GM04503 (cell line): ENCODE measurements at regions not wholly inside any gene's neighbourhood (a gene's known extent, or its start where the extent isn't known, plus 50 kb on each side); places are given as distances from the start of the nearest gene placed in this dataset.
"Not testable (repeated sequence)": the region's sequence is repeated elsewhere in the genome, so short reads cannot be mapped to it uniquely, and the experiment has no call there.

Source experiments
- DNase-seq: peaks from one replicate; pipeline ENCODE4 v3.0.0-alpha.2; 2012; ENCODE audit warnings: low read depth

GRCh38 chr5:68983959-68984358 lies 109.9 kb upstream of the SLC30A5 start:
- no peak for DNase-seq

DNA sequence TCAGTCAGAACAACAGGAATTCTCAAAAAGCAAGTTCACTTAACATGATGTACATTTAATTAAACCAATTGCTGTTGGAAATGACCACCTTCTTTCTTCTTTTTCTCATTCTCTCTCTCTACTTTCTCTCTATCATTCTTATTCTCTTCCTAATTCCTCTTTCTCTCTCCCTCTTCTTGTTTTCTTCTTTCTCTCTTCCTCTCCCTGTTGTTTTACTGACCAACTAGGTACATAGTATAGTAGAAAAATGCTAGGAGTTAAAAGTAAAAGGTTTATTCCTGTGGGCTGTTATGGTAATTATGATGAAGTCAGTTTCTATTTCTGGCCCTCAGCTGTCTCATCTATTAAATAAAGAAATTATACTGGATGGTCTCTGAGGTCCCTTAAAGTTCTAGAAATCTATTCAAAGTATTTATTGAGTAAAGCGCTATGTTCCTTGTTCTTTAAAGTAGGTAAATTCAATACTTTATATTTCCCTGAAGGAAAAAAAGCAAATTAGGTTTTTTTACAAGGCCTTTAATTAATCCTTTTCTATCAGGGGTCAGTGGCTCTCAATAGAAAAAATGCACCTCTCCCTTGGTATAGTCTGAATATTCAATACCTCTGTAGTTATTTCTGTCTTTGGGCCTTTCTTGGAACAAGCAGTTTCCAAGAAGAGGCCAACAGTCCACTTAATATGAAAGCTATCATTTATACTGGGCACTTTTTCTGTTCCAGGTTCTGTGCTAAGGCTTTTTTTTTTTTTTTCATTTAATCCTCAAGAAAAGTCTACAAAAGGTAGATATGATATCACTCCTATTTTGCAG lies 102.3 kb upstream of the SLC30A5 start:
- DNase-seq = no peak

GRCh38 chr5:68994645-68995044 lies 99.2 kb upstream of the SLC30A5 start:
- DNase-seq = no peak

DNA sequence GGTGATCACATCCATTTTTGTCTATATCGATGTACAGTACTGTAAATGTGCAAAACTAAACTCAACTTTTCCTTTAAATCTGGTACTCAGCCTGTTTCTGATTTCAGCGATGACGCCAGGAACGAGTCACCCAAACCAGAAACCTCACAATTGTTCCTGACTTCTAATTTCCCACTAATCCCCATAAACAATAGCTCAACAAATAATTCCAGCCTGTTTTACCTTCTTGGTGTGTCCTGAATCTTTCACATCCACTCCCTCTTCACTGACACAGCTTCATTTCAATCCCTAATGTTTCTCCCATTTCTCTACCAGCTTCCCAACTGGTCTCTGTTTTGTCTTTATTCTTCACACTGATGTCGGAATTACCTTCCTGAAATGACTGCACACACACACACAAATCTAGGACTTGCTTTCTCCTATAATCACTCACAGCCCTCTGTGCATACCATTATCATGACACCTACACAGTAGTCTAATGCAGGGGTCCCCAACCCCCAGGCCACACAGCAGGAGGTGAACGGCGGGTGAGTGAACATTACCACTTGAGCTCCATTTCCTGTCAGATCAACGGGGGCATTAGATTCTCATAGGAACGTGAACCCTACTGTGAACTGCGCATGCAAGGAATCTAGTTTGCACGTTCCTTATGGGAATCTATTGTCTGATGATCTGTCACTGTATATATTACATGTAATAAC lies 97.8 kb upstream of the SLC30A5 start:
- no peak for DNase-seq

GRCh38 chr5:68999181-68999580 lies 94.6 kb upstream of the SLC30A5 start:
- DNase-seq = no peak

DNA sequence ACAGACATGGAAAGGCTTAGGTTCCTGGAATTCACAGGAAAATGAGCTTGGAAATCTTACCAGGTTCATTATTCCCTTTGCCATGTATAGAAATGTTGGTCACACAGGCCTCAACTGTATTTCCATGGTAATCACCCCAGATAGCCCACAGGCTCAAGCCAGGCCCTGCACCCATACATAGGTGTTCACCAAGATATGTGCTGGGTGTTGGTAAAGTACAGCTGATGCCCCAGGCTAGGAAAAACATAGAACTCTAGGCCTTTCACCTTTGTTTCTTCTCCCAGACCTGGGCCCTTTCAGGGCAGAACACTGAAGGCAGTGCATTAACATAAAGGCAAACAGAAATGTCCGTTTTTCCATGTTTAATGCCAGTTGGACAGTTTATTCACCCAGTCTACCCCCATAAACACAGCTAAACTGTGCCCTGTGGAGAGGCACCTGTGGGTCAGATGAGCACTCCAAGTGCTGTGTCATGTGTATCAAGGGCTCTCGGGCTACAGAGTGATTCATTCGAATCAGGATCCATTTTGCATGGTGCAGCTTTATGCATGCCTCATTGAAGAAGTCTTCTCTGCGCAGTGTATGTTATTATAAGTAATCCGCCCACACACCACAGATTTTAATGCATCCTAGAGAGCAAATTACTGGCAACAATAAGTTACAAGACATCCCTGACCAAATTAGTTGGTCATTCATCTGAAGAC lies 93.4 kb upstream of the SLC30A5 start:
- no peak for DNase-seq

DNA sequence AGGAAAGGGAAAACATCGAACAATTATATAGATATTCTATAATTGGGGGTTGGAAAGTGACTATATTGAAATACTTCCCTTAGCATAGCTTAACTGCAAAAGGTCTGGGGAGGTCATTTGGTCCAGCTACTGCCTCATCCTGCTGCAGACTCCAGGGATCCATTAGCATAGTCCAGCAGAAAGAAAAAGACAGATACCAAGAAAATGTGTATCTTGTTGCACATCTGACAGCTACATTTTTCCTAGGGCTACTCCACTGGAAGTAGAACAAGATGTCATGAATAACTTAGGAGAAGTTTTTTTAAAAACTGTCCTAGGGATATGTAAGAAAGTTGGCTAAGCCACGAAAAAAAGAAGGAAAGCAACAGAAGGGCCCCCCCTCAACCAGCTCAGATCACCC lies 92.9 kb upstream of the SLC30A5 start:
- no peak for DNase-seq

GRCh38 chr5:69001627-69002026 lies 92.2 kb upstream of the SLC30A5 start:
- no peak for DNase-seq

DNA sequence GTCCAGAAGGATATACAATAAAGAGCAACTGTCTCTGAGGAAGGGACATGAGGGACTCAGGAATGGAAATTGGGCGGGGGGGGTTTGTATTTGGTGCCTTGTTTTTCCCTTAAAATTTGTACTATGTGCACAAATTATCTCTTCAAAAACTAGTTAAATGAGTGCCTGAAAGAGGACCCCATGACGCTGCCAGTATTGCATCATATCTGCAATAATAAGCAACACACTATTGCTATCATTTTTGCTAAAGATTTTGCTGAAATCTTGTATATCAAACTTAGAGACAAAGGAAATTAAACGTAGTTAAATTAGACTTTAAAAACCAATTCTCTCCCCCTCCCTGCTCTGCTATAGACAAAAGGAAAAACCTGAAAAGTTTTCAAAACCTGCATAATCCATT lies 89.7 kb upstream of the SLC30A5 start:
- DNase-seq = no peak

DNA sequence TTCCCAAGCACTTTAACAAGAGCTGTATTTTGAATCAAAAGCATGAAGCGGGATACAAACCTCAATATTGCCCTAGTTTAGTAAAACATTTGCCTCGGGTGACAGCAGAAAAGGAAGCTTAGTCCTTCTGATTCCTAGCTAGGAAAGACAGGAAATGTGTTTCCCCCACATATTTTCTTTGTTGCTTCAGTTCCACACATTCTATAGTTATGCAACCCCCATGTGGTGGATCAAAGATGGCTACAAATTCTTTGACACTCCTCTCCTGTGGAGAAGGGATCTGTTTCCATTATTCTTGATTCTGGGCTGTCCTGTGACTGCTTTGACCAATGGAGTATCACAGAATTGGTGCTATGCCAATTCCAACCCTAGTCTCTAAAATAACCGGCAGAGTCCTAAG lies 89.1 kb upstream of the SLC30A5 start:
- no peak for DNase-seq

DNA sequence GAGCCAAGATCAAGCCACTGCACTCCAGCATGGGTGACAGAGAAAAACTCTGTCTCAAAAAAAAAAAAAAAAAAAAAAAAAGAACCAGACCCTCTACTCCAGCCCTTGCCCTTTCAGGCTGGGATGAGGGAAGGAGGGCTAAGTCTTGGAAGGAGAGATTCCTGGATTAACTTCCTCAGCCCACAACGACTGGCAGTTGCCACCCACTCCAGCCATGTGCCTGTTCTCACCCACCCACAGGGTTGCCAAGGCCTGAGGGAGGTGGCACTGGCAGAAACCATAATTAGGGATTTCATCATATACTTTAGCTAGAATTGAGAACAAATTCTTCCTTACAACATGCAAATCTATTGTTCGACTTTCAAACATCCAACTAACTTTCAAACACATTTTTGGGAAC lies 87.8 kb upstream of the SLC30A5 start:
- no peak for DNase-seq

DNA sequence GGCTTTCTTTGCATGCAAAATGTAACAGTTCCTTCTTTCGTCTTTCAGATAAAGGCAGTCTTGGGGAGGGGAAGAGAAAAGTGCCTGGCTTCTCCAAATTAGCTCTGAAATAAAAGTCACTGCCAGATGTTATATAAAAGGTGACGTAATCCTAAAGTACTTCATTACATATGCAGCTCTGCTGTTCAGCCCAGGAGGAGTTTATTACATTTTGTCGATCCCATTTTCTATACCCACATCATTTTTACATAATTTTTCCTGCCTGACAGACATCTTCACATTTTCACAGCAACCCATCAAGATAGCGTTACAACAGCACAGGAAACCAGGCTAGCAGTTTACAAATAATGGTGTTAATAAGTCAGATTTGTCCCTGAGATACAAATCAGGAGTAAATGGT lies 86.7 kb upstream of the SLC30A5 start:
- no peak for DNase-seq

- no peak for DNase-seq
Observed at GRCh38 chr5:69007726-69008368, 86.0 kb upstream of the SLC30A5 start.

GRCh38 chr5:69010476-69010875 lies 83.3 kb upstream of the SLC30A5 start:
- no peak for DNase-seq

DNA sequence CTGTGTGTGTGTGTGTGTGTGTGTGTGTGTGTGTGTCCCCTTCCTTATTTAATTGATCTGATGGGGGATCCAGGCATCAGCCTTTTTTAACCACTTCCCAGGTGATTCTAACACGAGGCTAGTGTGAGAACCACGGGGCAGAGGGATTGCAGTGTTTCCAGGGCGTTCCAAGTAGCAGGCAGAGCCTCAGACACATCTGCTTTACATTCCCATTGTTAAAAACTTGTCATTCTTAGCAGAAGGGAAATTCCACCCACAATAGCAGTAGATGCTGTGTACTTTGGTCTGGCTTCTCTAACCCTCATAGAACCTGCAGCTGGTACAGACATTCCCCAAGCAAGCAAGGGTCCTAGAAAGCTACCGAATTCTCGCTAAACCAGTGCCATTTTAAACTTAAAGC lies 81.9 kb upstream of the SLC30A5 start:
- DNase-seq = no peak

DNA sequence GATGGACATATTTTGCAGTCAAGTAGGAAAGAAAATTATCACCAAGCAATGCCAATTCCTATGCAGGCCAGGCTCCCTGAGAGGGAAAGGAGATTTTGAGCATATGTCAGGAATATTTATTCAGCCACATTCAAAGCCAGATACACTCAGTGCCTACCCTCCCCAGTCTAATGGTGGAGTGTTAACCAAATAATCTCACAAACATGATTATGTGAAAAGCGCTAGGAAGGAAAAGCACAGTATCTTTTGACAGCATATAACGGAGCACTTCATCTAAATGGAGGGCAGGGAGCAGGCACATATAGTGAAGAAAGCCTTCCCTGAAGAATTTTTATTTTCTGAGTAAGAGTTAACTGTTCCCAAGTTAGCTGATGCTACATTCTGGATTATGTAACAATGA lies 80.3 kb upstream of the SLC30A5 start:
- no peak for DNase-seq

DNA sequence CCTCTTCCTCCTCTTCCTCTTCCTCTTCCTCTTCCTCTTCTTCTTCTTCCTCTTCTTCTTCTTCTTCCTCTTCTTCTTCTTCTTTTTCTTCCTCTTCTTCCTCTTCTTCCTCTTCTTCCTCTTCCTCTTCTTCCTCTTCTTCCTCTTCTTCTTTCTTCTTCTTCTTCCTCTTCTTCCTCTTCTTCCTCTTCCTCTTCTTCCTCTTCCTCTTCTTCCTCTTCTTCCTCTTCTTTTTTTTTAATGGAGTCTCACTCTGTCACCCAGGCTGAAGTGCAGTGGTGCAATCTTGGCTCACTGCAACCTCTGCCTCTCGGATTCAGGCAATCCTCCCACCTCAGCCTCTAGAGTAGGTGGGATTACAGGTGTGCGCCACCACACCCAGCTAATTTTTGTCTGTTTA lies 79.8 kb upstream of the SLC30A5 start:
- DNase-seq = not testable (repeated sequence)

DNA sequence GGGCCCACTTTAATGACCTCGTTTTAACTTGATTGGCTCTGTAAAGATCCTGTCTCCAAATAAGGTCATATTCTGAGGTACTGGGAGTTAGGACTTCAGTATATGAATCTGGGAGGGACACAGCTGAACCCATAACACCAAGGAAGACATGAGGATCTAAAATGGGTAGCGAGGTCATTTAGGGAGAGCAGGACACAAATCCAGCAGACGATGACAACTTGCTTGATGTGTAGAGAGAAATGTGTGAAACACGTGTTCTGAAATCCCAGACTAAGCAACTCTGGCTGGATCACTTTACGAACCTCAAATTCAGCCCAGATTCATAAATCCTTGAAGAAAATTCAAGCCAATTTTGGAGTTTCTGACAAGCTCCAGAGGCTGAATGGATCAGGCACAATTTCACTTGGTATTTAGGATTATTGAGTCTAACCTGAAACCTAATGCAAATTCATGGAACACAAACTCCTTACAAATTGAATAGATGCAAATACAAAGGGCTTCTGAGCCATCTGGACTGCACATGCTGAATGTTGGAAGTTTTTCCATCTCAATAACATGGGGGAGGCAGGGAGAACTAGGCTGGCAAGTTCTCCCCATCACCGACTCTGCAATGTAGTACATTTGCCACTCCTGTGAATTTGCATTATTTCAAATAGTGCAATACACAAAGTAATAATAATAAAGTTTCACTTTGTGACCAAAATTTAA lies 74.0 kb upstream of the SLC30A5 start:
- DNase-seq = no peak

DNA sequence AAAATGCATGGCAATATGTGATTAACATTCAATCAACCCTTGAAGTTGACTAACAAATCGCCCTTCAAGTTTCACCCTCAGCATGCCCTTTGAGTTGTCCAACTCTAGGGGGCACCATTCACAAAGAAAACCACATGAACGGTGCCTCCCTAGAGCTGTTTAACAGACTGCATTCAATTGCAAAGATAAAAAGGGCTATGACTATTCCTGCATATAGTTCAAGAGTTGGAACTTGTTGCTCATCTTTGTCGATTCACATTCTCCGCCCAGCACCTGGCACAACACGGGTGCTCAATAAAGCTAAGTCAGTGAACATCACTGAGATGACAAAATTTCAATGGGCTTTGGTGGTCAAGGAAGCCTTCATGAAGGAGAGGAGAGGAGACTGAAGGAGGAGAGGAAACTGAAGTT lies 69.6 kb upstream of the SLC30A5 start:
- DNase-seq = no peak

GRCh38 chr5:69029292-69029691 lies 64.5 kb upstream of the SLC30A5 start:
- no peak for DNase-seq

DNA sequence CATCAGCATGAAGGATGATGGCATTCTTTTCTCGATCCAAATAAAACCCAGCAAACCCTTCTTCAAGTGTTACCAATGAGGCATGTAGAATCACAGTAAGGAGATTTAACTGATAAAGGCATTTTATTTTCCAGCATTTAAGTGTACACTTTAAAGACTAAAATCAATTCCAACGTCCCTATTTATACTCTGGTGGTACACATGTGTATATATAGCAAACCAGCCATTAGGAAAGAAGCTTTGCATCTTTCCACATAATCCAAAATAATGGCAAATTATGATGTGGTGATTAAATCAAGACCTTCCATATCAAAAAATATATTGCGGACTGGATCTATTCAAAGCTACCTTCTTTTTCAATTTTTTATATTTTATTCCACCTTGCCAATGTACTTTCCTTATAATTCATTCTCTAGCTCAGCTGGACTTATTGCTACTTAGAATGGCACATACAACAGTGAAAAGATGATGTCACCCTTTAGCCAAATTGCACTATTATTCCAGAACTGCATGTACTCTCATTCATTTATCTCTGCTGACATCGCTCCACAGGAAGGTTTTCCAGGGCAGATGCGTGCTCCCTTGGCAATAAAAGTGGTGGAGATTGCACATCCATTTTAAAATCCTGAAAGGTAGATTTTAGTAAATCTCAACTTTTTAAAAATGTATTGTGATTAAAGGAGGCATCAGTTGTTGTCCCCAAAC lies 63.3 kb upstream of the SLC30A5 start:
- DNase-seq = no peak
